Esophagus squamous epithelium (tissue), 4 donors: ENCODE measurements at regions not wholly inside any gene's neighbourhood (a gene's known extent, or its start where the extent isn't known, plus 50 kb on each side); places are given as distances from the start of the nearest gene placed in this dataset.

Experiments
- POLR2A ChIP-seq, 4 donors: fragments of 450-650 bp; IDR thresholded peaks; one replicate each; pipeline ENCODE4 v1.6.1; 2017; ENCODE audit warnings: antibody characterized with exemption in 4 of 4, mild to moderate bottlenecking in 4 of 4, moderate library complexity in 3 of 4
- TF ChIP-seq, protein P1 (sequence below), 6 experiments: fragments of 450-650 bp in 4 of 6; fragments of 200-600 bp in 2 of 6; sonication (generic) in 2 of 6; IDR thresholded peaks; one replicate each; pipeline ENCODE4 v1.5.1; 2016 to 2019; ENCODE audit warnings: antibody characterized with exemption in 6 of 6, mild to moderate bottlenecking in 4 of 6, moderate library complexity in 4 of 6

GRCh38 chr3:124491875-124492274 lies 238.4 kb upstream of the UMPS start:
- TF ChIP-seq, protein P1, sequence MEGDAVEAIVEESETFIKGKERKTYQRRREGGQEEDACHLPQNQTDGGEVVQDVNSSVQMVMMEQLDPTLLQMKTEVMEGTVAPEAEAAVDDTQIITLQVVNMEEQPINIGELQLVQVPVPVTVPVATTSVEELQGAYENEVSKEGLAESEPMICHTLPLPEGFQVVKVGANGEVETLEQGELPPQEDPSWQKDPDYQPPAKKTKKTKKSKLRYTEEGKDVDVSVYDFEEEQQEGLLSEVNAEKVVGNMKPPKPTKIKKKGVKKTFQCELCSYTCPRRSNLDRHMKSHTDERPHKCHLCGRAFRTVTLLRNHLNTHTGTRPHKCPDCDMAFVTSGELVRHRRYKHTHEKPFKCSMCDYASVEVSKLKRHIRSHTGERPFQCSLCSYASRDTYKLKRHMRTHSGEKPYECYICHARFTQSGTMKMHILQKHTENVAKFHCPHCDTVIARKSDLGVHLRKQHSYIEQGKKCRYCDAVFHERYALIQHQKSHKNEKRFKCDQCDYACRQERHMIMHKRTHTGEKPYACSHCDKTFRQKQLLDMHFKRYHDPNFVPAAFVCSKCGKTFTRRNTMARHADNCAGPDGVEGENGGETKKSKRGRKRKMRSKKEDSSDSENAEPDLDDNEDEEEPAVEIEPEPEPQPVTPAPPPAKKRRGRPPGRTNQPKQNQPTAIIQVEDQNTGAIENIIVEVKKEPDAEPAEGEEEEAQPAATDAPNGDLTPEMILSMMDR (IDR thresholded peaks at IDR 0.05) = no peak
- TF ChIP-seq POLR2A (IDR thresholded peaks at IDR 0.05) = no peak
